ENCODE measurements at regions not wholly inside any gene's neighbourhood (a gene's known extent, or its start where the extent isn't known, plus 50 kb on each side); places are given as distances from the start of the nearest gene placed in this dataset.

- TF ChIP-seq CTCF (IDR thresholded peaks at IDR 0.05): no peak
- Histone ChIP-seq H3K27me3 (ENCODE audit: control insufficient read depth, insufficient read depth, low read length) (no peaks in the 10 kb centered on the region), H3K4me1 (no peaks in the 10 kb centered on the region), H3K4me3 (ENCODE audit: low read depth, low read length) (no peak overlapping the region), H3K27ac (no peak overlapping the region), H3K36me3 (ENCODE audit: control insufficient read depth, insufficient read depth, low read length) (no peaks in the 10 kb centered on the region), H2AFZ (no peak overlapping the region), H3K9me3 (ENCODE audit: control insufficient read depth, low read length) (no peaks in the 10 kb centered on the region), H3K79me2 (no peaks in the 10 kb centered on the region), H3K4me2 (ENCODE audit: low read length) (no peak overlapping the region), H3K9ac (no peak overlapping the region)
Observed at GRCh38 chr13:99120751-99121150, 79.9 kb upstream of the UBAC2 start.

GRCh38 chr13:99122171-99122570 lies 78.5 kb upstream of the UBAC2 start:
- Histone ChIP-seq H2AFZ (no peak overlapping the region), H3K27ac (no peak overlapping the region), H3K36me3 (ENCODE audit: control insufficient read depth, insufficient read depth, low read length) (no peaks in the 10 kb centered on the region), H3K27me3 (ENCODE audit: control insufficient read depth, insufficient read depth, low read length) (no peaks in the 10 kb centered on the region), H3K4me3 (ENCODE audit: low read depth, low read length) (no peak overlapping the region), H3K79me2 (no peaks in the 10 kb centered on the region), H3K4me1 (no peaks in the 10 kb centered on the region), H3K9ac (no peak overlapping the region), H3K9me3 (ENCODE audit: control insufficient read depth, low read length) (no peaks in the 10 kb centered on the region), H3K4me2 (ENCODE audit: low read length) (no peak overlapping the region)
- no peak for TF ChIP-seq CTCF (IDR thresholded peaks at IDR 0.05)

- Histone ChIP-seq H3K36me3 (ENCODE audit: control insufficient read depth, insufficient read depth, low read length) (no peaks in the 10 kb centered on the region), H3K4me3 (ENCODE audit: low read depth, low read length) (no peak overlapping the region), H2AFZ (no peak overlapping the region), H3K9me3 (ENCODE audit: control insufficient read depth, low read length) (no peaks in the 10 kb centered on the region), H3K79me2 (no peaks in the 10 kb centered on the region), H3K4me1 (no peaks in the 10 kb centered on the region), H3K27ac (no peak overlapping the region), H3K9ac (no peak overlapping the region), H3K4me2 (ENCODE audit: low read length) (no peak overlapping the region), H3K27me3 (ENCODE audit: control insufficient read depth, insufficient read depth, low read length) (no peaks in the 10 kb centered on the region)
- TF ChIP-seq CTCF (IDR thresholded peaks at IDR 0.05): no peak
Observed at GRCh38 chr13:99123101-99124045, 77.3 kb upstream of the UBAC2 start.

GRCh38 chr13:99124046-99124400 lies 76.6 kb upstream of the UBAC2 start:
- H3K4me1 ChIP-seq: no peaks in the 10 kb centered on the region
- no peaks in the 10 kb centered on the region for H3K9me3 ChIP-seq (ENCODE audit: control insufficient read depth, low read length)

More at GRCh38 chr13:99124046-99124400, 76.6 kb upstream of the UBAC2 start:
- no peak overlapping the region for H3K27ac ChIP-seq
- TF ChIP-seq CTCF (IDR thresholded peaks at IDR 0.05): no peak
- no peak overlapping the region for H3K9ac ChIP-seq
- H3K79me2 ChIP-seq: no peaks in the 10 kb centered on the region
- no peak overlapping the region for H2AFZ ChIP-seq
- no peaks in the 10 kb centered on the region for H3K36me3 ChIP-seq (ENCODE audit: control insufficient read depth, insufficient read depth, low read length)
- no peak overlapping the region for H3K4me3 ChIP-seq (ENCODE audit: low read depth, low read length)
- no peak overlapping the region for H3K4me2 ChIP-seq (ENCODE audit: low read length)
- H3K27me3 ChIP-seq (ENCODE audit: control insufficient read depth, insufficient read depth, low read length): no peaks in the 10 kb centered on the region

Measured in parathyroid adenoma (tissue), 2 donors.